ENCODE measurements at regions not wholly inside any gene's neighbourhood (a gene's known extent, or its start where the extent isn't known, plus 50 kb on each side); places are given as distances from the start of the nearest gene placed in this dataset.

DNA sequence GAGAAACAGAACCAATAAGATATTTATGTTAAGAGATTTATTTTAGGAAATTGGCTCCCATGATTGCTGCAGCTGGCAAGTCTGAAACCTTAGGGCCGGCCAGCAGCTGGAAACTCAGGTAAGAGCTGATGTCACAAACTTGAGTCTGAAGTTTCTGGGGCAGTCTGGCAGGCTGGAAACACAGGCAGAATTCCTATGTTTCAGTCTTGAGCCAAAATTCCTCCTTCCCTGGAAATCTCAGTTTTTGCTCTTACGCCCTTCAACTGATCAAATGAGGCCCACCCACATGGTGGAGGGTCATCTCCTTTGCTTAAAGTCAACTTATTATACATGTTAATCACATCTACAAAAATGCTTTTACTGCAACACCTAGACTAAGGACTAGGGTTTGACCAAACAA, 184.1 kb downstream of the SOD2 start:
- TF ChIP-seq, protein P1, sequence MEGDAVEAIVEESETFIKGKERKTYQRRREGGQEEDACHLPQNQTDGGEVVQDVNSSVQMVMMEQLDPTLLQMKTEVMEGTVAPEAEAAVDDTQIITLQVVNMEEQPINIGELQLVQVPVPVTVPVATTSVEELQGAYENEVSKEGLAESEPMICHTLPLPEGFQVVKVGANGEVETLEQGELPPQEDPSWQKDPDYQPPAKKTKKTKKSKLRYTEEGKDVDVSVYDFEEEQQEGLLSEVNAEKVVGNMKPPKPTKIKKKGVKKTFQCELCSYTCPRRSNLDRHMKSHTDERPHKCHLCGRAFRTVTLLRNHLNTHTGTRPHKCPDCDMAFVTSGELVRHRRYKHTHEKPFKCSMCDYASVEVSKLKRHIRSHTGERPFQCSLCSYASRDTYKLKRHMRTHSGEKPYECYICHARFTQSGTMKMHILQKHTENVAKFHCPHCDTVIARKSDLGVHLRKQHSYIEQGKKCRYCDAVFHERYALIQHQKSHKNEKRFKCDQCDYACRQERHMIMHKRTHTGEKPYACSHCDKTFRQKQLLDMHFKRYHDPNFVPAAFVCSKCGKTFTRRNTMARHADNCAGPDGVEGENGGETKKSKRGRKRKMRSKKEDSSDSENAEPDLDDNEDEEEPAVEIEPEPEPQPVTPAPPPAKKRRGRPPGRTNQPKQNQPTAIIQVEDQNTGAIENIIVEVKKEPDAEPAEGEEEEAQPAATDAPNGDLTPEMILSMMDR (conservative IDR thresholded peaks at IDR 0.05; ENCODE audit: low read length), result no peak
- TF ChIP-seq EZH2phosphoT487 (IDR thresholded peaks at IDR 0.05; ENCODE audit: borderline replicate concordance, low read depth, low read length), result no peak

All from OCI-LY7 (cell line).